ENCODE measurements at regions not wholly inside any gene's neighbourhood (a gene's known extent, or its start where the extent isn't known, plus 50 kb on each side); places are given as distances from the start of the nearest gene placed in this dataset.

- DNase-seq = no peak
- Histone ChIP-seq H3K4me1 (ENCODE audit: insufficient read depth, low read length) (no peaks in the 10 kb centered on the region), H3K4me3 (ENCODE audit: low read length) (no peak overlapping the region), H3K27me3 (ENCODE audit: insufficient read depth, low read length, poor library complexity, severe bottlenecking) (no peaks in the 10 kb centered on the region), H3K27ac (ENCODE audit: low read depth, low read length) (no peak overlapping the region), H3K9me3 (ENCODE audit: low read length) (no peaks in the 10 kb centered on the region), H3K36me3 (ENCODE audit: insufficient read depth, low read length) (no peaks in the 10 kb centered on the region)
- CTCF ChIA-PET = no interaction called here
- H3K9me3 Mint-ChIP-seq = peaks cover 9 to 44% (median 29%) of the 10 kb centered on the region in 5 donors
- POLR2A ChIA-PET = no interaction called here
- no peaks in the 10 kb centered on the region for H3K36me3 Mint-ChIP-seq
- no peaks in the 10 kb centered on the region for H3K27me3 Mint-ChIP-seq
- no peaks in the 10 kb centered on the region for H3K4me1 Mint-ChIP-seq
- H3K4me3 Mint-ChIP-seq = no peak overlapping the region
- H3K27ac Mint-ChIP-seq = no peak overlapping the region
These were observed 234.4 kb upstream of the KIF2B start for GRCh38 chr17:53588317-53588716.

GRCh38 chr17:53574038-53574437 is 248.7 kb upstream of the KIF2B start:
- Mint-ChIP-seq H3K36me3 (no peaks in the 10 kb centered on the region), H3K4me3 (no peak overlapping the region), H3K4me1 (peaks cover 0 to 5% (median 0%) of the 10 kb centered on the region in 3 donors), H3K27me3 (no peaks in the 10 kb centered on the region), H3K9me3 (peaks cover 6 to 23% (median 8%) of the 10 kb centered on the region in 5 donors), H3K27ac (no peak overlapping the region)
- no peaks in the 10 kb centered on the region for H3K9me3 ChIP-seq (ENCODE audit: low read length)
- H3K4me1 ChIP-seq (ENCODE audit: insufficient read depth, low read length) = no peaks in the 10 kb centered on the region
- no peak for DNase-seq
- no peaks in the 10 kb centered on the region for H3K27me3 ChIP-seq (ENCODE audit: insufficient read depth, low read length, poor library complexity, severe bottlenecking)
- H3K36me3 ChIP-seq (ENCODE audit: insufficient read depth, low read length) = no peaks in the 10 kb centered on the region
- H3K4me3 ChIP-seq (ENCODE audit: low read length) = no peak overlapping the region
- POLR2A ChIA-PET = no interaction called here
- CTCF ChIA-PET = no interaction called here
- no peak overlapping the region for H3K27ac ChIP-seq (ENCODE audit: low read depth, low read length)

- no peaks in the 10 kb centered on the region for H3K36me3 ChIP-seq (ENCODE audit: insufficient read depth, low read length)
- peaks cover 3 to 29% (median 7%) of the 10 kb centered on the region in 5 donors for H3K9me3 Mint-ChIP-seq
- POLR2A ChIA-PET = no interaction called here
- no peak for DNase-seq
- H3K27me3 ChIP-seq (ENCODE audit: insufficient read depth, low read length, poor library complexity, severe bottlenecking) = no peaks in the 10 kb centered on the region
- H3K4me1 Mint-ChIP-seq = peaks cover 0 to 5% (median 0%) of the 10 kb centered on the region in 3 donors
- no peaks in the 10 kb centered on the region for H3K9me3 ChIP-seq (ENCODE audit: low read length)
- H3K27me3 Mint-ChIP-seq = no peaks in the 10 kb centered on the region
- CTCF ChIA-PET = no interaction called here
- no peak overlapping the region for H3K4me3 Mint-ChIP-seq
- H3K27ac Mint-ChIP-seq = no peak overlapping the region
- H3K27ac ChIP-seq (ENCODE audit: low read depth, low read length) = no peak overlapping the region
- no peak overlapping the region for H3K4me3 ChIP-seq (ENCODE audit: low read length)
- H3K36me3 Mint-ChIP-seq = no peaks in the 10 kb centered on the region
- H3K4me1 ChIP-seq (ENCODE audit: insufficient read depth, low read length) = no peaks in the 10 kb centered on the region
These were observed 251.4 kb upstream of the KIF2B start for GRCh38 chr17:53571342-53571741.

- Mint-ChIP-seq H3K27me3 (no peaks in the 10 kb centered on the region), H3K36me3 (no peaks in the 10 kb centered on the region), H3K9me3 (peaks cover 3 to 33% (median 7%) of the 10 kb centered on the region in 5 donors), H3K27ac (no peak overlapping the region), H3K4me3 (no peak overlapping the region), H3K4me1 (peaks cover 0 to 5% (median 0%) of the 10 kb centered on the region in 3 donors)
- CTCF ChIA-PET = no interaction called here
- Histone ChIP-seq H3K27me3 (ENCODE audit: insufficient read depth, low read length, poor library complexity, severe bottlenecking) (no peaks in the 10 kb centered on the region), H3K27ac (ENCODE audit: low read depth, low read length) (no peak overlapping the region), H3K36me3 (ENCODE audit: insufficient read depth, low read length) (no peaks in the 10 kb centered on the region), H3K9me3 (ENCODE audit: low read length) (no peaks in the 10 kb centered on the region), H3K4me1 (ENCODE audit: insufficient read depth, low read length) (no peaks in the 10 kb centered on the region), H3K4me3 (ENCODE audit: low read length) (no peak overlapping the region)
- DNase-seq = no peak
- POLR2A ChIA-PET = no interaction called here
These were observed 252.0 kb upstream of the KIF2B start for GRCh38 chr17:53570731-53571130.

- H3K4me1 ChIP-seq (ENCODE audit: insufficient read depth, low read length) = no peaks in the 10 kb centered on the region
- peaks cover 7 to 41% (median 16%) of the 10 kb centered on the region in 5 donors for H3K9me3 Mint-ChIP-seq
- ChIA-PET CTCF (no interaction called here), POLR2A (no interaction called here)
- H3K27me3 Mint-ChIP-seq = no peaks in the 10 kb centered on the region
- H3K27ac ChIP-seq (ENCODE audit: low read depth, low read length) = no peak overlapping the region
- no peak for DNase-seq
- H3K27ac Mint-ChIP-seq = no peak overlapping the region
- H3K4me1 Mint-ChIP-seq = no peaks in the 10 kb centered on the region
- no peaks in the 10 kb centered on the region for H3K9me3 ChIP-seq (ENCODE audit: low read length)
- no peaks in the 10 kb centered on the region for H3K36me3 ChIP-seq (ENCODE audit: insufficient read depth, low read length)
- H3K27me3 ChIP-seq (ENCODE audit: insufficient read depth, low read length, poor library complexity, severe bottlenecking) = no peaks in the 10 kb centered on the region
- H3K4me3 ChIP-seq (ENCODE audit: low read length) = no peak overlapping the region
- H3K4me3 Mint-ChIP-seq = no peak overlapping the region
- no peaks in the 10 kb centered on the region for H3K36me3 Mint-ChIP-seq
These were observed 261.8 kb upstream of the KIF2B start for GRCh38 chr17:53560953-53561352.

GRCh38 chr17:53548252-53548651 is 274.5 kb upstream of the KIF2B start:
- no peak overlapping the region for H3K4me3 Mint-ChIP-seq
- DNase-seq = no peak
- no peaks in the 10 kb centered on the region for H3K36me3 ChIP-seq (ENCODE audit: insufficient read depth, low read length)
- H3K4me1 Mint-ChIP-seq = no peaks in the 10 kb centered on the region
- H3K27me3 ChIP-seq (ENCODE audit: insufficient read depth, low read length, poor library complexity, severe bottlenecking) = no peaks in the 10 kb centered on the region
- no peak overlapping the region for H3K4me3 ChIP-seq (ENCODE audit: low read length)
- no peak overlapping the region for H3K27ac Mint-ChIP-seq
- H3K27ac ChIP-seq (ENCODE audit: low read depth, low read length) = no peak overlapping the region
- no peaks in the 10 kb centered on the region for H3K9me3 ChIP-seq (ENCODE audit: low read length)
- ChIA-PET POLR2A (no interaction called here), CTCF (no interaction called here)
- no peaks in the 10 kb centered on the region for H3K4me1 ChIP-seq (ENCODE audit: insufficient read depth, low read length)
- H3K9me3 Mint-ChIP-seq = peaks cover 4 to 27% (median 11%) of the 10 kb centered on the region in 5 donors
- H3K36me3 Mint-ChIP-seq = no peaks in the 10 kb centered on the region
- no peaks in the 10 kb centered on the region for H3K27me3 Mint-ChIP-seq

- ChIA-PET POLR2A (no interaction called here), CTCF (no interaction called here)
- Mint-ChIP-seq H3K4me3 (no peak overlapping the region), H3K4me1 (no peaks in the 10 kb centered on the region), H3K27ac (no peak overlapping the region), H3K9me3 (peaks cover 5 to 14% (median 5%) of the 10 kb centered on the region in 5 donors), H3K36me3 (no peaks in the 10 kb centered on the region), H3K27me3 (no peaks in the 10 kb centered on the region)
- Histone ChIP-seq H3K4me3 (ENCODE audit: low read length) (no peak overlapping the region), H3K27ac (ENCODE audit: low read depth, low read length) (no peak overlapping the region), H3K36me3 (ENCODE audit: insufficient read depth, low read length) (no peaks in the 10 kb centered on the region), H3K9me3 (ENCODE audit: low read length) (no peaks in the 10 kb centered on the region), H3K4me1 (ENCODE audit: insufficient read depth, low read length) (no peaks in the 10 kb centered on the region), H3K27me3 (ENCODE audit: insufficient read depth, low read length, poor library complexity, severe bottlenecking) (no peaks in the 10 kb centered on the region)
- no peak for DNase-seq
These were observed 279.3 kb upstream of the KIF2B start for GRCh38 chr17:53543472-53543871.

GRCh38 chr17:53538129-53538617 is 284.6 kb upstream of the KIF2B start:
- Histone ChIP-seq H3K36me3 (ENCODE audit: insufficient read depth, low read length) (no peaks in the 10 kb centered on the region), H3K27ac (ENCODE audit: low read depth, low read length) (no peak overlapping the region), H3K4me3 (ENCODE audit: low read length) (no peak overlapping the region), H3K27me3 (ENCODE audit: insufficient read depth, low read length, poor library complexity, severe bottlenecking) (no peaks in the 10 kb centered on the region), H3K4me1 (ENCODE audit: insufficient read depth, low read length) (no peaks in the 10 kb centered on the region), H3K9me3 (ENCODE audit: low read length) (no peaks in the 10 kb centered on the region)
- Mint-ChIP-seq H3K4me3 (no peak overlapping the region), H3K36me3 (no peaks in the 10 kb centered on the region), H3K27me3 (no peaks in the 10 kb centered on the region), H3K4me1 (no peaks in the 10 kb centered on the region), H3K9me3 (peaks cover 3 to 13% (median 7%) of the 10 kb centered on the region in 5 donors), H3K27ac (no peak overlapping the region)
- no peak for DNase-seq
- ChIA-PET POLR2A (no interaction called here), CTCF (no interaction called here)

GRCh38 chr17:53527473-53527872 is 295.3 kb upstream of the KIF2B start:
- H3K9me3 ChIP-seq (ENCODE audit: low read length) = no peaks in the 10 kb centered on the region
- no peaks in the 10 kb centered on the region for H3K27me3 Mint-ChIP-seq
- POLR2A ChIA-PET = no interaction called here

More at GRCh38 chr17:53527473-53527872, 295.3 kb upstream of the KIF2B start:
- DNase-seq = no peak
- Mint-ChIP-seq H3K27ac (no peak overlapping the region), H3K9me3 (peaks cover 9 to 26% (median 17%) of the 10 kb centered on the region in 5 donors), H3K4me1 (no peaks in the 10 kb centered on the region), H3K4me3 (no peak overlapping the region), H3K36me3 (no peaks in the 10 kb centered on the region)
- Histone ChIP-seq H3K36me3 (ENCODE audit: insufficient read depth, low read length) (no peaks in the 10 kb centered on the region), H3K27me3 (ENCODE audit: insufficient read depth, low read length, poor library complexity, severe bottlenecking) (no peaks in the 10 kb centered on the region), H3K4me3 (ENCODE audit: low read length) (no peak overlapping the region), H3K4me1 (ENCODE audit: insufficient read depth, low read length) (no peaks in the 10 kb centered on the region), H3K27ac (ENCODE audit: low read depth, low read length) (no peak overlapping the region)
- CTCF ChIA-PET = no interaction called here
